BLaER1 (cell line): ENCODE measurements at regions not wholly inside any gene's neighbourhood (a gene's known extent, or its start where the extent isn't known, plus 50 kb on each side); places are given as distances from the start of the nearest gene placed in this dataset.

Experiments
- H3K27ac ChIP-seq: shearing (Covaris generic); formaldehyde crosslinking; 2 replicates; pipeline ENCODE4 v1.8.1; 2022
- H3K27me3 ChIP-seq: shearing (Covaris generic); formaldehyde crosslinking; 2 replicates; pipeline ENCODE4 v1.8.1; 2022
- H3K36me3 ChIP-seq: shearing (Covaris generic); formaldehyde crosslinking; 2 replicates; pipeline ENCODE4 v1.8.1; 2022
- H3K4me1 ChIP-seq: shearing (Covaris generic); formaldehyde crosslinking; 2 replicates; pipeline ENCODE4 v1.8.1; 2022
- H3K4me2 ChIP-seq: shearing (Covaris generic); formaldehyde crosslinking; 2 replicates; pipeline ENCODE4 v1.8.1; 2022
- H3K4me3 ChIP-seq: shearing (Covaris generic); formaldehyde crosslinking; 2 replicates; pipeline ENCODE4 v1.8.1; 2022
- H3K9ac ChIP-seq: shearing (Covaris generic); formaldehyde crosslinking; 2 replicates; pipeline ENCODE4 v1.8.1; 2022
- H3K9me3 ChIP-seq: shearing (Covaris generic); formaldehyde crosslinking; 2 replicates; pipeline ENCODE4 v1.8.1; 2022
- H4K20me1 ChIP-seq: shearing (Covaris generic); formaldehyde crosslinking; 2 replicates; pipeline ENCODE4 v1.8.1; 2022
- Cebpa-rat ChIP-seq: shearing (Covaris generic); IDR thresholded peaks from 2 replicates; pipeline ENCODE4 v1.8.1; 2022

- H3K4me2 ChIP-seq: no peak overlapping the region
- no peaks in the 10 kb centered on the region for H3K27me3 ChIP-seq
- H3K9ac ChIP-seq: no peak overlapping the region
- H3K4me1 ChIP-seq: no peaks in the 10 kb centered on the region
- no peak for TF ChIP-seq Cebpa-rat
- no peaks in the 10 kb centered on the region for H4K20me1 ChIP-seq
- no peak overlapping the region for H3K27ac ChIP-seq
- peaks cover 68% of the 10 kb centered on the region for H3K36me3 ChIP-seq
- no peak overlapping the region for H3K4me3 ChIP-seq
- H3K9me3 ChIP-seq: peaks cover 40% of the 10 kb centered on the region
These were observed 100.5 kb downstream of the AASDH start for GRCh38 chr4:56286763-56287162.

DNA sequence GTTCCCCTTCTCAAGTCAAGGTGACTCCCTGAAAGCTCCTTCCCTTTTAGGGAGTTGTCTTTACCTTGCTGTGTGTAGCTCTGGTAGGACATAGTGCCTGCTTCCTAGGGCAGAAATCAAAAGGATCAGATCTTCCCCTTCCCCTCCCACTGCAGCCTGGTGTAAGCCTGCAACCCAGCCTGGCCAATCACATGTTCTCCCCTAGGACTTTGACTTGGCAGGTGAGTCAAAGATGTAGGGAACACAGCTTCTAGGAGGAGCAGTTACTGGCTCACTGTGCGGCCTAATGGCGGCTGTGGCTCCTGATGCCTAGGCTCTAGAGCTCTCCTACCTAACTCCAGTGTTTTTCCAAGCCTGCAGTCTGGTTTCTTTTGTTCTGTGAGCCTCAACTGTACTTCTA, 103.9 kb downstream of the AASDH start:
- H3K36me3 ChIP-seq: peaks cover 59% of the 10 kb centered on the region
- no peak for TF ChIP-seq Cebpa-rat
- H3K4me2 ChIP-seq: no peak overlapping the region
- no peaks in the 10 kb centered on the region for H4K20me1 ChIP-seq
- no peaks in the 10 kb centered on the region for H3K27me3 ChIP-seq
- H3K27ac ChIP-seq: no peak overlapping the region
- no peaks in the 10 kb centered on the region for H3K4me1 ChIP-seq
- H3K4me3 ChIP-seq: no peak overlapping the region
- H3K9me3 ChIP-seq: peaks cover 36% of the 10 kb centered on the region
- no peak overlapping the region for H3K9ac ChIP-seq

GRCh38 chr4:56282004-56282403, 105.3 kb downstream of the AASDH start:
- Histone ChIP-seq H3K4me1 (no peaks in the 10 kb centered on the region), H3K4me2 (no peak overlapping the region), H3K27ac (no peak overlapping the region), H4K20me1 (no peaks in the 10 kb centered on the region), H3K4me3 (no peak overlapping the region), H3K36me3 (peaks cover 56% of the 10 kb centered on the region), H3K9me3 (peaks cover 36% of the 10 kb centered on the region), H3K27me3 (no peaks in the 10 kb centered on the region), H3K9ac (no peak overlapping the region)
- TF ChIP-seq Cebpa-rat: no peak

DNA sequence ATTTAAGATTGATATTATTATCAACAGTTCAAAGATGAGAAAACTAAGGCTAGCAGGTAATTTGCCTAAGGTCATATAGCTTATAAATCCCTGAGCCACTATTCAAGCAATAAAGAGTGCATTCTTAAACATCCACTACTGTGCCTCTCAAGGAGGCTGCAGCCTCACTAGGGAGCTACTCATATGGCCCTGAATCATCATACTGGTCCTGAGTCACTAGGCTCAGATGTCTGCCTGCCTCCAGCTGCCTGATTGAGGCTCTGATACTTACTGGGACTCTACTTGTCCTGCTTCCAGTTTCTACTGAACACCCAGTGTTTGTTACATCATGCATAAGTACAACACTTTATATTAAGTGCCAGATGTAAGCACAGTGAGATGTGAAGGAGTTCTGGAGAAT, 110.7 kb downstream of the AASDH start:
- H4K20me1 ChIP-seq: no peaks in the 10 kb centered on the region
- no peaks in the 10 kb centered on the region for H3K27me3 ChIP-seq
- peaks cover 55% of the 10 kb centered on the region for H3K36me3 ChIP-seq
- no peak overlapping the region for H3K4me3 ChIP-seq
- no peak for TF ChIP-seq Cebpa-rat
- H3K4me2 ChIP-seq: no peak overlapping the region
- no peaks in the 10 kb centered on the region for H3K4me1 ChIP-seq
- no peak overlapping the region for H3K9ac ChIP-seq
- no peak overlapping the region for H3K27ac ChIP-seq
- H3K9me3 ChIP-seq: peaks cover 13% of the 10 kb centered on the region

DNA sequence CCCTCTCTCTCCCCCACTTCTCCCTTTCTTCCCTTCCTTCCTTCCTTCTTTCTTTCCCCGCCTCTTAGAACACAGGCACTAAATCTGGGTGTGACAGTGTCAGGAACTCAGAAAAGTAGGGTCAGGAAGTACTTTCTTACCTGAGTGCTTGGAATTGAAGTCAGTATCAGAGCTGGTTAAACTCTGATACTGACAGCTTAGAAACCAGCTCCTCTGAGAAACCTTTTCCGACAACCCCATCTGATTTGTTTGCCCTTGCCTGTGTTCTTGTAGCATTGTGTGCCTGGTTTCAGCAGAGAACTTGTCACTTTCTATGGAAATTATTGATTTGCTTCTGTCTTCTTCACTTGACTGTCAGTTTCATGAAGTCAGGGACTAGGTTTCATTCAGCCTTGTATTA, 113.9 kb downstream of the AASDH start:
- Histone ChIP-seq H3K4me3 (no peak overlapping the region), H4K20me1 (no peaks in the 10 kb centered on the region), H3K4me1 (no peaks in the 10 kb centered on the region), H3K27me3 (no peaks in the 10 kb centered on the region), H3K36me3 (peaks cover 52% of the 10 kb centered on the region), H3K27ac (no peak overlapping the region), H3K9me3 (peaks cover 6% of the 10 kb centered on the region; the same call in 1 of the 2 replicates), H3K9ac (no peak overlapping the region), H3K4me2 (no peak overlapping the region)
- no peak for TF ChIP-seq Cebpa-rat

DNA sequence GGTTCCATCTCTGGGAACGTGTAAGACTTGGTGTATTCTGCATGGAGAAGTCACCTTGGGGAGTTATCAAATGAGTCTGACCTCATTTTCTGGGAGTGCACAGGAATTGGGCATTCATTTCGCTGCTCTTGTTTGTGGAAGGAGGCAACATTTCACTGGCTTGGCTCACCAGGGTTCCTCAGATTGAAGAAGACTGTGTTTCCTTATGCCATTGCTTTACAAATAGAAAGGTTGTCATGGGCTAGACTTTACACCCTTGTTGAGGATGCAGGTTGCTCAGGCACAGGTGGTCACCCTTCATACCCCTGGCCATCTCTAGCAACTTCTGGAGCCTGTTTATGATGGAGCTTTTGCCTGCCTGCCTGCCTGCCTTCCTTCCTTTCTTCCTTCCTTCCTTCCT, 114.4 kb downstream of the AASDH start:
- Histone ChIP-seq H3K27ac (no peak overlapping the region), H3K4me3 (no peak overlapping the region), H3K9ac (no peak overlapping the region), H3K9me3 (peaks cover 6% of the 10 kb centered on the region; the same call in 1 of the 2 replicates), H3K36me3 (peaks cover 52% of the 10 kb centered on the region), H3K4me1 (no peaks in the 10 kb centered on the region), H3K4me2 (no peak overlapping the region), H3K27me3 (no peaks in the 10 kb centered on the region), H4K20me1 (no peaks in the 10 kb centered on the region)
- TF ChIP-seq Cebpa-rat: no peak

- peaks cover 51% of the 10 kb centered on the region for H3K36me3 ChIP-seq
- H3K9me3 ChIP-seq: peaks cover 6% of the 10 kb centered on the region; the same call in 1 of the 2 replicates
- H3K27me3 ChIP-seq: no peaks in the 10 kb centered on the region
- no peaks in the 10 kb centered on the region for H3K4me1 ChIP-seq
- no peak for TF ChIP-seq Cebpa-rat
- no peak overlapping the region for H3K4me3 ChIP-seq
- H3K4me2 ChIP-seq: no peak overlapping the region
- no peaks in the 10 kb centered on the region for H4K20me1 ChIP-seq
- no peak overlapping the region for H3K9ac ChIP-seq
- H3K27ac ChIP-seq: no peak overlapping the region
These were observed 115.3 kb downstream of the AASDH start for GRCh38 chr4:56272003-56272402.

GRCh38 chr4:56271131-56271530, 116.2 kb downstream of the AASDH start:
- H3K4me3 ChIP-seq: no peak overlapping the region
- peaks cover 42% of the 10 kb centered on the region for H3K36me3 ChIP-seq
- H3K27ac ChIP-seq: no peak overlapping the region
- H3K4me1 ChIP-seq: no peaks in the 10 kb centered on the region
- TF ChIP-seq Cebpa-rat: no peak
- no peak overlapping the region for H3K9ac ChIP-seq
- no peaks in the 10 kb centered on the region for H3K9me3 ChIP-seq
- H4K20me1 ChIP-seq: no peaks in the 10 kb centered on the region
- no peaks in the 10 kb centered on the region for H3K27me3 ChIP-seq
- H3K4me2 ChIP-seq: no peak overlapping the region

- Histone ChIP-seq H3K9ac (no peak overlapping the region), H3K27me3 (no peaks in the 10 kb centered on the region), H3K36me3 (peaks cover 32% of the 10 kb centered on the region), H3K9me3 (peaks cover 16% of the 10 kb centered on the region), H3K27ac (no peak overlapping the region), H3K4me1 (no peaks in the 10 kb centered on the region), H3K4me3 (no peak overlapping the region), H4K20me1 (no peaks in the 10 kb centered on the region), H3K4me2 (no peak overlapping the region)
- TF ChIP-seq Cebpa-rat: no peak
These were observed 119.7 kb downstream of the AASDH start for GRCh38 chr4:56267558-56267957.

GRCh38 chr4:56264873-56265272, 122.4 kb downstream of the AASDH start:
- Histone ChIP-seq H4K20me1 (no peaks in the 10 kb centered on the region), H3K9me3 (peaks cover 18% of the 10 kb centered on the region), H3K4me1 (peaks cover 15% of the 10 kb centered on the region), H3K9ac (no peak overlapping the region), H3K27me3 (no peaks in the 10 kb centered on the region), H3K27ac (no peak overlapping the region), H3K4me2 (no peak overlapping the region), H3K4me3 (no peak overlapping the region), H3K36me3 (peaks cover 27% of the 10 kb centered on the region)
- TF ChIP-seq Cebpa-rat: no peak

GRCh38 chr4:56261027-56261426, 126.3 kb downstream of the AASDH start:
- Histone ChIP-seq H3K4me1 (peaks cover 15% of the 10 kb centered on the region), H3K4me3 (no peak overlapping the region), H3K27me3 (no peaks in the 10 kb centered on the region), H3K27ac (no peak overlapping the region), H3K9me3 (peaks cover 21% of the 10 kb centered on the region), H3K36me3 (peaks cover 26% of the 10 kb centered on the region), H3K9ac (no peak overlapping the region), H4K20me1 (no peaks in the 10 kb centered on the region), H3K4me2 (peak overlapping the region; percentile 59)
- no peak for TF ChIP-seq Cebpa-rat
